H1 (cell line): ENCODE measurements at regions not wholly inside any gene's neighbourhood (a gene's known extent, or its start where the extent isn't known, plus 50 kb on each side); places are given as distances from the start of the nearest gene placed in this dataset.

Source experiments
- BACH1 ChIP-seq: IDR thresholded peaks from 2 replicates; pipeline ENCODE4 v1.6.1; 2012; ENCODE audit warnings: low read length, improper control_type of control experiment
- CBX8 ChIP-seq: fragments of 300-800, 300-1000 bp; sonication (generic); IDR thresholded peaks from 2 replicates; pipeline ENCODE4 v1.7.1; 2016; ENCODE audit warnings: low read depth, low read length, borderline replicate concordance
- CHD7 ChIP-seq: fragments of 300-600 bp; sonication (generic); IDR thresholded peaks from 2 replicates; pipeline ENCODE4 v1.7.1; 2012; ENCODE audit warnings: low read length, moderate library complexity, mild to moderate bottlenecking, inconsistent platforms; ENCODE audit not compliant: insufficient replicate concordance
- EP300 ChIP-seq, 2 experiments: IDR thresholded peaks; 1 replicate in 1 of 2; 2 replicates in 1 of 2; pipeline ENCODE4 v1.6.1; 2011 to 2012; ENCODE audit warnings: low read depth in 2 of 2, low read length in 2 of 2, mild to moderate bottlenecking in 2 of 2, borderline replicate concordance in 1 of 2, inconsistent platforms in 1 of 2, moderate library complexity in 1 of 2
- GABPA ChIP-seq: IDR thresholded peaks from 2 replicates; pipeline ENCODE4 v1.6.1; 2011; ENCODE audit warnings: mild to moderate bottlenecking, low read length, moderate library complexity, borderline replicate concordance; ENCODE audit not compliant: insufficient read depth
- JUN ChIP-seq: IDR thresholded peaks from 2 replicates; pipeline ENCODE4 v1.6.1; 2011; ENCODE audit warnings: low read depth, mild to moderate bottlenecking, improper control_type of control experiment, low read length
- POLR2A ChIP-seq, 2 experiments: IDR thresholded peaks; 1 replicate in 1 of 2; 2 replicates in 1 of 2; pipeline ENCODE4 v1.6.1; 2011; ENCODE audit warnings: low read depth in 2 of 2, low read length in 2 of 2, mild to moderate bottlenecking in 2 of 2; ENCODE audit errors: control extremely low read depth in 1 of 2
- RAD21 ChIP-seq, 2 experiments: IDR thresholded peaks in 1 of 2; conservative IDR thresholded peaks in 1 of 2; 2 replicates each; pipeline ENCODE4 v1.6.1; 2011; ENCODE audit warnings: low read depth in 2 of 2, low read length in 2 of 2, improper control_type of control experiment in 1 of 2, inconsistent platforms in 1 of 2, mild to moderate bottlenecking in 1 of 2, moderate library complexity in 1 of 2
- RBBP5 ChIP-seq: IDR thresholded peaks from 2 replicates; pipeline ENCODE4 v1.7.1; 2012; ENCODE audit warnings: low read depth, mild to moderate bottlenecking, inconsistent platforms, low read length, moderate library complexity, borderline replicate concordance
- RNF2 ChIP-seq: fragments of 200-900, 300-1000 bp; sonication (generic); IDR thresholded peaks from 2 replicates; pipeline ENCODE4 v1.7.1; 2016; ENCODE audit warnings: borderline replicate concordance, low read depth, mild to moderate bottlenecking, antibody characterized with exemption, low read length; ENCODE audit not compliant: poor library complexity, severe bottlenecking; ENCODE audit errors: missing control alignments
- SAP30 ChIP-seq: fragments of 300-600 bp; sonication (generic); IDR thresholded peaks from 2 replicates; pipeline ENCODE4 v1.7.1; 2012; ENCODE audit warnings: low read length, moderate library complexity, mild to moderate bottlenecking, inconsistent platforms; ENCODE audit not compliant: insufficient read depth, insufficient replicate concordance

- TF ChIP-seq CHD7 = no peak
- TF ChIP-seq GABPA = no peak
- no peak for TF ChIP-seq BACH1
- TF ChIP-seq CBX8 = no peak
- TF ChIP-seq RNF2 = no peak
- TF ChIP-seq RAD21 (IDR thresholded peaks at IDR 0.05 in 1 of 2, conservative IDR thresholded peaks at IDR 0.05 in 1 of 2; ENCODE audit: low read depth in 2 of 2, low read length in 2 of 2) = no peak
- TF ChIP-seq JUN = no peak
- TF ChIP-seq EP300 (IDR thresholded peaks at IDR 0.05; ENCODE audit: borderline replicate concordance in 1 of 2, low read depth in 2 of 2, low read length in 2 of 2) = no peak
- no peak for TF ChIP-seq SAP30
- no peak for TF ChIP-seq RBBP5
- TF ChIP-seq POLR2A (IDR thresholded peaks at IDR 0.05; ENCODE audit: control extremely low read depth in 1 of 2, low read depth in 2 of 2, low read length in 2 of 2) = no peak
These were observed 93.0 kb downstream of the MAIP1 start (continued) for GRCh38 chr2:200048421-200048820.
